GM21528 (cell line): ENCODE measurements at regions not wholly inside any gene's neighbourhood (a gene's known extent, or its start where the extent isn't known, plus 50 kb on each side); places are given as distances from the start of the nearest gene placed in this dataset.
"Not testable (repeated sequence)": the region's sequence is repeated elsewhere in the genome, so short reads cannot be mapped to it uniquely, and the experiment has no call there.

Experiments used
- ATAC-seq: cut with Tn5 transposase; IDR thresholded peaks from one replicate; pipeline ENCODE4 v1.9.1; 2021; ENCODE audit warnings: mild to moderate bottlenecking, moderate library complexity; ENCODE audit not compliant: unreplicated experiment, low FRiP score

GRCh38 chr14:71236487-71236886 is 329.2 kb downstream of the PCNX1 start:
- no peak for ATAC-seq

GRCh38 chr14:71237556-71237955 is 330.3 kb downstream of the PCNX1 start:
- ATAC-seq, result no peak

DNA sequence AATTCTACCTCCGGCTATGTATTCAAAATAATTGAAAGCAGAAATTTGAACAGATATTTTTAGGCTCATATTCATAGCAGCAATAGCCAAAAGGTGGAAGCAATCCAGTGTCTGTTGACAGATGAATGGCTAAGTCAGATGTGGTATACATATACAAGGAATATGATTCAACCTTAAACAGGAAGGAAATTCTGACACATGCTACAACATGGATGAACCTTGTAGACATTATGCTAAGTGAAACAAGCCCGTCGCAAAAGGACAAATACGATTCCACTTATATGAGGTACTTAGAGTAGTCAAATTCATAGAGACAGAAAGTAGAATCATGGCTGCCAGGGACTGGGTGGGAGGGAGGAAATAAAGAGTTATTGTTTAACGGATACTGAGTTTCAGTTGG is 331.6 kb downstream of the PCNX1 start:
- ATAC-seq, result no peak

DNA sequence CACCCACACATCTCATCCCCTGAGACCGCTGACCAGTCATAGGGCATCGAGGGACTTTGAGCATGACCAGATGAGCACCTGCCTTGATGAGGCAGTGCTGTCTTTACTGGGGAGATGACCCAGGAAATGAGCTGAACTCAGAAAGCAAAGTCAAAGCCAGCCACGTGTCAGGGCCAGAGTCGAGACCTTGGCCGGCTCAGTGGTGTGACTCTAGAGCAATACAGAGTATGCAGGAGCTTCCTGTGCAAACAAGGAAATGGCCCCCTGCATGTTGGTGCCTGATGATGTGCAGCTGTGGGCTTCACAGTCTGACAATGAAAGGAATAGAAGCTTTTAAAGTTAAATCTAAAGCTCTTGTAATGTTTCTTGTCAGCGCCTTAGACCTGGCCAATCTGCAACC is 332.9 kb downstream of the PCNX1 start:
- ATAC-seq, result no peak

DNA sequence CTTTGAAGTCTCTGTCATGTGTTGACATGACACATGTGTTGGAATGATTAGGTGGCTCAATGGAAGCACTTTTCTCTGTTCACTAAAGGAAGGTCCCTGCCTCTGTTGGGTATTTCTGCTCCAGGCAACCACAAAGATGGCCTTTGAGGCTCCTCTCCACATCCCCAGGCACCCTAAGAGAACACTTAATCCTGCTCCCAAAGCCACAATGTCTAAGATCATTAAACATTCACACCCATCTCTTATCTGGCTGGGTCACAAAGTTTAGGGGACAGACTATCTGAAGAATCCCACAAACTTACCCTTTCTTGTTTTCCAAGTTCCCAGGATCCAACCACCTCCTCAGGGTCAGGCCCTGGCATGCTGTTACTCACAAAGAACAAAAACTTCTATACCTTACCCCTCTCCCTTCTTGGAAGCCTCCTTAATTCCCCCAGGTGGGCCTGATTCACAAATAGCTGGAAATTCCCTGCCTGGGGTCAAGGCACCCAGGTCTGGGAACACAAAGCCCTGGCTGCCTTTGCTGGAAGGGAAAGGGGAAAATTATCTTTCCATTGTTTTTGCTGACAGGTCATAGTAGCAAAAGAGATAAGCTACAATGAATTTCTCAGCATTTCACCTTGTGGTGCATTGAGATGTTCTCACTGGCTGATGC is 333.7 kb downstream of the PCNX1 start:
- ATAC-seq, result no peak

DNA sequence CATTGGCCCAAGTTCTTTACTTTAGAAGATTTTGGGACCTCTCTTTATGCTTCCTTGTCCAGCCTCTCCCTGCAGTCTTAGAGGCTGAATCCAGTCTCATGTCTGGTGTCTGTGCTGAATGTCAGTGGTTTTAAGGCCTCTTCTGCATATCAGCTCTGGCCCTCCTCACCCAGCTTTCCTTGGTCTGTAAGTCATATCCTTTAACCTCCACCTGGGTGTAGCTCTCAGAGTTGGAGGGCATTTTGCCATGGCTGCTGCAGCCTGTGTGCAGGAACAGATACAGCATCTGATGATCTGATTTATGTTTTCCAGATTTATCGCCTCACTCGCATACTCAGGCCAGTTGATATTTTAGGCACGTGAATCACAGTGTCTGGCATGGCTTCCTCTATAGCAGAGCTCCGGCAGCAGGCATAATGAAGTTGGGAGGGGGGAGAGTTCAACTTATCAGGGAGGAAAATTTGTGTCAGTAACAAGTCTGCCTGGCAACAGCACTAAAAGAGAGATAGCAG is 335.0 kb downstream of the PCNX1 start:
- ATAC-seq, result no peak

- ATAC-seq, result no peak
These were observed 336.4 kb downstream of the PCNX1 start for GRCh38 chr14:71243697-71244096.

- no peak for ATAC-seq
These were observed 337.1 kb downstream of the PCNX1 start for GRCh38 chr14:71244341-71244740.

DNA sequence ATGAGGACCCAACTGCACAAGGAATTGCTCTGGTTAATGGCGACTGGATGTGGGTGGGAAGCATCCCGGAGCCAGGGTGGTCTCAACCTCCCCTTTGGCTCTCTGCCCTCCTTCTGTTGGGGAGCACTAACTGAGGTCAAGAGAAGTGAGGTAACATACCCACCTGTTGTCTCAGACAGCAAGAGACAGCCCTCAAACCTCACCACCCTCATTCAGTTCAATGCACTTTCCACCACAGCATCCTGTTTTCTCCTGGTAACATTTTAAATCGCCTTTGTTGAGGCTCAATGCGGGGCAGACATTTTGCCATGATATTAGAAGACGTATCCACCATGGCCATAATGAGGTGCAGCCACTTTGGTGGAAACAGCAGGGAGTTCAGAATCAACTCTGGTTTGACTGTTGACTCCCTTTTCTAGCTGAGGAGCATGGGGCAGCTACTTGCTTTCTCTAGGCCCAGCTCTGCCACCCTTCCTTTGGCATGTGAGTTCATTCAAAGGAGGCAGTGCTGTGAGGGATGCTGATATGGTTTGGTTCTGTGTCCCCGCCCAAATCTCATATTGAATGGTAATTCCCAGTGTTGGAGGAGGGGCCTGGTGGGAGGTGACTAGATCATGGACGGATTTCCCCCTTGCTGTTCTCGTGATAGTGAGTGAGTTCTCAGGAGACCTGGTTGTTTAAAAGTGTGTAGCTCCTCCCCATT is 338.6 kb downstream of the PCNX1 start:
- no peak for ATAC-seq

GRCh38 chr14:71246539-71246938 is 339.3 kb downstream of the PCNX1 start:
- ATAC-seq, result no peak

GRCh38 chr14:71247106-71247505 is 339.8 kb downstream of the PCNX1 start:
- no peak for ATAC-seq

GRCh38 chr14:71248194-71248593 is 340.9 kb downstream of the PCNX1 start:
- ATAC-seq, result no peak

GRCh38 chr14:71250347-71250746 is 343.1 kb downstream of the PCNX1 start:
- ATAC-seq, result no peak

GRCh38 chr14:71250791-71251190 is 343.5 kb downstream of the PCNX1 start:
- no peak for ATAC-seq

- ATAC-seq, result not testable (repeated sequence)
These were observed 346.9 kb downstream of the PCNX1 start for GRCh38 chr14:71254091-71254719.

DNA sequence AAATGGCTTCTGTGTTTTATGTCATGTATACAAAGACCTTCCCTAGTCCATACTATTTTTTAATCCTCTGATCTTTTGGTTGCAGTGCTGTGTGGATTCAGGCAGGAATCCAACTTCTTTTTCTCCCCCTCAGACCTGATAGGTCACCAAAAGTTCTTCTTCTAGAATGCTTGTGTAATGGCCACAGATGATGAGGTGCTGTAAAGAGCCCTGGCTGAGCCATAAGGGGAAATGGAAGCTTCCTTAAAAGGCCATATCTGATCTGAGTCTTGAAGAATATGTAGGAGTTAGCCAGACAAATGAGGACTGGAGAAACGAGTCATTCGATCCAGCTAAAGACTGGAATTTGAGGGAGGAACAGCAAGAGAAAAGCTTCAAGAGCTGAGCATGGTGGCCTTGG is 353.9 kb downstream of the PCNX1 start:
- no peak for ATAC-seq

GRCh38 chr14:71262441-71262840 is 355.2 kb downstream of the PCNX1 start:
- ATAC-seq, result no peak

DNA sequence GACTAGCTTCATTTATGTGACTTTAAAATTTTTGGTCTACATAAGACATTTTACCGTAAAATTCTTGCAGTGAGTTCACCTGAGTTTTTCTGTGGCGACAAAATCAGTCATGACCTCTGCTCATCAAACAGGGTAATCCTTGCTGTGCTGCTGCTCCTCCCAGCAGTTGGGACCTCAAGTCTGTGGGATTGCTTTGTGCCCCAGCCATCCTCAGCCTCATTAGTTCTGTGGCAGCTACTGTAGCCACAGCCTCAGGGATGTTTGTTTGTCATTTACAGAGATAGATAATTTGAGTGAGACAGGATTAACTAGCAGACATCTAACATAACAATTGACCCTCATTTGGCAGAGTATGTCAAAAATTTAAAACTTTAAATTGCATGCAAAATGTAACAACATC is 357.0 kb downstream of the PCNX1 start:
- ATAC-seq, result no peak

- ATAC-seq, result no peak
These were observed 359.8 kb downstream of the PCNX1 start for GRCh38 chr14:71267007-71267513.

- ATAC-seq, result no peak
These were observed 360.4 kb downstream of the PCNX1 start for GRCh38 chr14:71267691-71268090.

DNA sequence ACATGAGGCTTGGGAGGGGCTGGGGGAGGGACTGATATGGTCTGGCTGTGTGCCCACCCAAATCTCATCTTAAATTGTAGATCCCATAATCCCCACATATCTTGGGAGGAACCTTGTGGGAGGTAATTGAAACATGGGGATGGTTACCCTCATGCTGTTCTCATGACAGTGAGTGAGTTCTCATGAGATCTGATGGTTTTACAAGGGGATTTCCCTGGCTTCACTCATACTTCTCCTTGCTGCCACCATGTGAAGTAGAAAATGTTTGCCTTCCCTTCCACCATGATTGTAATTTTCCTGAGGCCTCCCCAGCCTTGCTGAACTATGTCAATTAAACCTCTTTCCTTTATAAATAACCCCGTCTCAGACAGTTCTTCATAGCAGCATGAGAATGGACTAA is 362.9 kb downstream of the PCNX1 start:
- ATAC-seq, result no peak
